ENCODE measurements at regions not wholly inside any gene's neighbourhood (a gene's known extent, or its start where the extent isn't known, plus 50 kb on each side); places are given as distances from the start of the nearest gene placed in this dataset.
"Not testable (repeated sequence)": the region's sequence is repeated elsewhere in the genome, so short reads cannot be mapped to it uniquely, and the experiment has no call there.

DNA sequence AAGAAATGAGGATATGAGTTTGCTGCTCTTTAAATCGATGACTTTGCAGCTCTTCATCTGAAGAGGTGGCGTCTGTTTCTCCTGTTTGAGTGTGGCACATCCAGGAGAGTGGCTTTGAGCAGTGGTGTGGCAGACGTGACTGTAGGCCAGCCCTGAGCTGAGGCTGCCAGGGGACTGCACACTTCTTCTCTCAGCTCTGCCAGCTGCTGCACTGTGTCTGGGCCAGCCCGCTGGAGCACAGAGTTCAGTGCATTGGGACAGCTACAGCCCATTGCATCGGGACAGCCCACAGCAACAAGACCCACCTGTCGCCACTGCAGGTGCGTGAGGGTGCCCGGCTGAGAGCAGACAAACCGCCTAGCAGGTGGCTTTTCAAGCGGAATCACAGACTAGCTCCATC is 3995.2 kb upstream of the TPTE start:
- H3K4me1 ChIP-seq (ENCODE audit: control insufficient read depth, insufficient read depth, low read length); CTCF ChIA-PET; H3K36me3 ChIP-seq (ENCODE audit: control insufficient read depth in 2 of 2, insufficient read depth in 1 of 2, low read length in 2 of 2); H3K27ac ChIP-seq (ENCODE audit: extremely low read depth, low read depth, low read length); H3K9me3 ChIP-seq (ENCODE audit: control insufficient read depth, insufficient read depth, low read depth, low read length); H3K4me3 ChIP-seq (ENCODE audit: low read depth, low read length); POLR2A ChIA-PET: not testable (repeated sequence)

DNA sequence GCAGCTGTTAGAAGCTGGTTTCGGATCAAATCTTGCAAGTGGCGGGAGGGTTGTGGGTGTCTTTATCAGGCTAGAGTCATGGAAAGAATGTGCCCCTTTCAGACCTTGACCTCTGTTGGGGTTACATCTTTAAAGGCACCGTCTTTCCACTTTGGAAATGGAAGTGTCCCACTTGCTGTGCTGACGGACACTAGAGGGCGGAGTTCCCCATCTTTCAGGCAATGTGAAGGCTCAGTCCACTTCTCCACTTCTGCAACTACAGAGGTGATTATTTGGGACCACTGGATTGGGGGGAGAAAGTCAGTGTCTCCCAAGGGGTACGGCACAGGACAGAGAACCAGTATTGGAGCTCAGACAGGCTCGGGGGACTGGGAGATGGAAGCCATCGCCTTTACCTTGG is 3990.7 kb upstream of the TPTE start:
- CTCF ChIA-PET; H3K36me3 ChIP-seq (ENCODE audit: control insufficient read depth in 2 of 2, insufficient read depth in 1 of 2, low read length in 2 of 2); H3K4me1 ChIP-seq (ENCODE audit: control insufficient read depth, insufficient read depth, low read length); H3K9me3 ChIP-seq (ENCODE audit: control insufficient read depth, insufficient read depth, low read depth, low read length); H3K4me3 ChIP-seq (ENCODE audit: low read depth, low read length); POLR2A ChIA-PET; H3K27ac ChIP-seq (ENCODE audit: extremely low read depth, low read depth, low read length): not testable (repeated sequence)

DNA sequence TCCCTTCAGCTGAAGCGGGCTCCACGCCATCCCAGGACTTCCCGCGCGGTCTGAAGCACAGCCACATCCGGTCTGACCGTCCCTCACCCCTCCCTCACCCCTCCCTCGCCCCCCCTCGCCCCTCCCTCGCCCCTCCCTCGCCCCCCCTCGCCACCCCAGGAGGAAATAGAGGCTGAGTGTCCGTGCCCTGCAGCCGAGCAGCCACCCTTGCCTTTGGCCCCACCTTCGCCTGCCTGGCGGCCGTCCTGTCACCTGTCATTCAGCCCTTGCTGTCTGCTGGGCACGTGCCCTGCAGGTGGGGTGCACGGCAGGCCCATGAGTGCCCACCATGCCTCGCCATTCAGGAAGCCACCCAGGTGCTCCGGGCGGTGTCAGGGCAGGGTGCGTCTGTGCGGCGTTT is 3988.1 kb upstream of the TPTE start:
- POLR2A ChIA-PET; CTCF ChIA-PET; H3K4me1 ChIP-seq (ENCODE audit: control insufficient read depth, insufficient read depth, low read length); H3K36me3 ChIP-seq (ENCODE audit: control insufficient read depth in 2 of 2, insufficient read depth in 1 of 2, low read length in 2 of 2); H3K9me3 ChIP-seq (ENCODE audit: control insufficient read depth, insufficient read depth, low read depth, low read length); H3K4me3 ChIP-seq (ENCODE audit: low read depth, low read length); H3K27ac ChIP-seq (ENCODE audit: extremely low read depth, low read depth, low read length): not testable (repeated sequence)

DNA sequence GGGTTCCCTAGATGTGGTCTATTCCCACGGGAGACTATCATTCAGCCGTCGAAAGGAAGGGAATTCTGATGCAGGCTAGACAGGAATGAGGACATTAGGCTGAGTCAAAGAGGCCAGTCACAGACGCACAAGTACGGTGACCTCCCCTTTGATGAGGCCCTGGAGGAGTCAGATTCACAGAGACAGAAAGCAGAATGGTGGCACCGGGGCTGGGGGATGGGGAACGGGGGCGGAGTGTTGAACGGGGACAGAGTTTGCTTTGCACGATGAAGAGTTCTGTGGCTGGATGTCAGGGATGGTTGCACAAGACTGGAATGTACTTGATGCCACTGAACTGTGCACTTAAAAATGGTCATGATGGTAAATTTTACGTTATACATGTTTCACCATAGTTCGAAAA is 3983.1 kb upstream of the TPTE start:
- H3K9me3 ChIP-seq (ENCODE audit: control insufficient read depth, insufficient read depth, low read depth, low read length); H3K36me3 ChIP-seq (ENCODE audit: control insufficient read depth in 2 of 2, insufficient read depth in 1 of 2, low read length in 2 of 2); CTCF ChIA-PET; POLR2A ChIA-PET; H3K27ac ChIP-seq (ENCODE audit: extremely low read depth, low read depth, low read length); H3K4me3 ChIP-seq (ENCODE audit: low read depth, low read length); H3K4me1 ChIP-seq (ENCODE audit: control insufficient read depth, insufficient read depth, low read length): not testable (repeated sequence)

DNA sequence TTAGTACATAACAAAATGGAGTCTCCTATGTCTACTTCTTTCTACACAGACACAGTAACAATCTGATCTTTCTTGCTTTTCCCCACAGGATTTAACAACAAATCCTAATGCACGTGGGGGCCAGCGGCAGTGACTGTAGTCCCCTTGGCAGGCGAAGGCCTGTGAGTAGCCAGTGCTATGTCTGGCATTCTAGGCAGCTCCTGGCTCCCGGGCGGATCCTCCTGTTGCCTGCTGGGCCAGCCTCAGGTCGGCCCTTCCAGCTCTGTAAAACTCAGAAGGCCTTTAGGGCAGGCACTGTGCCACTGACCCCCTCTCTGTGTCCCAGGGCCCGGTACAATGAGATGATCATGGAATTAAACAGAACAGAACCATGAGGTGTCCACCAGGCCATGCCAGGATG is 3981.7 kb upstream of the TPTE start:
- H3K4me1 ChIP-seq (ENCODE audit: control insufficient read depth, insufficient read depth, low read length); POLR2A ChIA-PET; H3K9me3 ChIP-seq (ENCODE audit: control insufficient read depth, insufficient read depth, low read depth, low read length); H3K36me3 ChIP-seq (ENCODE audit: control insufficient read depth in 2 of 2, insufficient read depth in 1 of 2, low read length in 2 of 2); CTCF ChIA-PET; H3K27ac ChIP-seq (ENCODE audit: extremely low read depth, low read depth, low read length); H3K4me3 ChIP-seq (ENCODE audit: low read depth, low read length): not testable (repeated sequence)

DNA sequence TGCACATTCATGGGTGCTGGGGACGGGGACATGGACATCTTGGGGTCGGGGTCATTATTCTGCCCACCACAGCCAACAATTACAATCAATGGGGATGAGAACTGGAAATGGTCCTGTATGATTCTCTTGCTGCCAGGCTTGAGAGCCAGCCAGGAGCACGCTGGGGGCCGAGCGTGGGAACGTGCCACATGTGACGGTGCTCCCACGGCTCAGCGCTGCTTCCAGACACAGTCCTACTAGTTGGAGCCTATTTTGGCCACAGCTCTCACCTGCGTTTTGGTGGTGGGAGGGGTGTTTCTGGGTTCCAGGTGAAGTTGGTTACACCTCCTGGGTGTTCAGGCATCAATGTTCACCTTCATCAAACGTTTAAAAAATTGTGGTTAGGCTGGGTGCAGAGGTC is 3980.3 kb upstream of the TPTE start:
- H3K36me3 ChIP-seq (ENCODE audit: control insufficient read depth in 2 of 2, insufficient read depth in 1 of 2, low read length in 2 of 2); H3K4me1 ChIP-seq (ENCODE audit: control insufficient read depth, insufficient read depth, low read length); H3K4me3 ChIP-seq (ENCODE audit: low read depth, low read length); H3K9me3 ChIP-seq (ENCODE audit: control insufficient read depth, insufficient read depth, low read depth, low read length); CTCF ChIA-PET; POLR2A ChIA-PET; H3K27ac ChIP-seq (ENCODE audit: extremely low read depth, low read depth, low read length): not testable (repeated sequence)

DNA sequence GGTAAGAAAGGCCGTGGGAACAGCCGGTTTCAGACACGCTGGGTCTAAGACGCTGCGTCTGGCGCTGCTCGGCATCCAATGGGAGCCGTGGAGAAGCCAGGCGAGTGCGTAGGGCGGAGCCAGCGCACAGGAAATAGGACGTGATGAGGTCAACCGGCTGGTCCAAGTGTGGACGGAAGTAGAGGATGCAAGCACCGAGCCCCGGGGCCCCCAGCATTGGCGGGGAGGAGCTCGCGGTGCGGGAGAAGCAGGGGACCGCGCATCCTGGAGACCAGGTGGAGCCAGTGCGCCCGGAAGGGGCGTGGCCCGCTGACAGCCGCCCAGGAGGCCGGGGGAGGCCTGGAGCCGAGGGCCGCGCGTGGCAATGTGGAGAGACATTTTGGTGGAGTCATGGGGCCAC is 3976.1 kb upstream of the TPTE start:
- H3K9me3 ChIP-seq (ENCODE audit: control insufficient read depth, insufficient read depth, low read depth, low read length); H3K36me3 ChIP-seq (ENCODE audit: control insufficient read depth in 2 of 2, insufficient read depth in 1 of 2, low read length in 2 of 2); H3K27ac ChIP-seq (ENCODE audit: extremely low read depth, low read depth, low read length); POLR2A ChIA-PET; CTCF ChIA-PET; H3K4me1 ChIP-seq (ENCODE audit: control insufficient read depth, insufficient read depth, low read length); H3K4me3 ChIP-seq (ENCODE audit: low read depth, low read length): not testable (repeated sequence)

DNA sequence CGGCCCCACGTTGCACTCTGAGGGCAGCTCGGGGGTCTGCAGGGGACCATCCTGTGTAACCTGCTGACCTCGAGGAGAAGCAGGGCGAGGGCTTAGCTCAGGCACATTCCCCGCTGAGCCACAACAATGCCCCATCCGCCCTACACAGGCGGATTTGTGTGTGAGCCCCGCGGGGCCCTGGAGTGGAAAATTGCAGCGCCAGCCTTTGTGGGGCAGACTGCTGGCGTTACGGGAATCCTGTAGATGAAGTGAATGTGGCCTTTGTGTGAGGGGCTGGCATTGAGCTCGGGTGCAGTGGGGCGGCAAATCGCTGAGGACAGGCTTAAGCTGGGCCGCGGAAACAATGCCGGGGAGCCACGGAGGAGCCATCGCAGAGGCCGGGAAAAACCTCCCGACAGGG is 3970.3 kb upstream of the TPTE start:
- POLR2A ChIA-PET; H3K9me3 ChIP-seq (ENCODE audit: control insufficient read depth, insufficient read depth, low read depth, low read length); CTCF ChIA-PET; H3K4me3 ChIP-seq (ENCODE audit: low read depth, low read length); H3K27ac ChIP-seq (ENCODE audit: extremely low read depth, low read depth, low read length); H3K4me1 ChIP-seq (ENCODE audit: control insufficient read depth, insufficient read depth, low read length); H3K36me3 ChIP-seq (ENCODE audit: control insufficient read depth in 2 of 2, insufficient read depth in 1 of 2, low read length in 2 of 2): not testable (repeated sequence)

DNA sequence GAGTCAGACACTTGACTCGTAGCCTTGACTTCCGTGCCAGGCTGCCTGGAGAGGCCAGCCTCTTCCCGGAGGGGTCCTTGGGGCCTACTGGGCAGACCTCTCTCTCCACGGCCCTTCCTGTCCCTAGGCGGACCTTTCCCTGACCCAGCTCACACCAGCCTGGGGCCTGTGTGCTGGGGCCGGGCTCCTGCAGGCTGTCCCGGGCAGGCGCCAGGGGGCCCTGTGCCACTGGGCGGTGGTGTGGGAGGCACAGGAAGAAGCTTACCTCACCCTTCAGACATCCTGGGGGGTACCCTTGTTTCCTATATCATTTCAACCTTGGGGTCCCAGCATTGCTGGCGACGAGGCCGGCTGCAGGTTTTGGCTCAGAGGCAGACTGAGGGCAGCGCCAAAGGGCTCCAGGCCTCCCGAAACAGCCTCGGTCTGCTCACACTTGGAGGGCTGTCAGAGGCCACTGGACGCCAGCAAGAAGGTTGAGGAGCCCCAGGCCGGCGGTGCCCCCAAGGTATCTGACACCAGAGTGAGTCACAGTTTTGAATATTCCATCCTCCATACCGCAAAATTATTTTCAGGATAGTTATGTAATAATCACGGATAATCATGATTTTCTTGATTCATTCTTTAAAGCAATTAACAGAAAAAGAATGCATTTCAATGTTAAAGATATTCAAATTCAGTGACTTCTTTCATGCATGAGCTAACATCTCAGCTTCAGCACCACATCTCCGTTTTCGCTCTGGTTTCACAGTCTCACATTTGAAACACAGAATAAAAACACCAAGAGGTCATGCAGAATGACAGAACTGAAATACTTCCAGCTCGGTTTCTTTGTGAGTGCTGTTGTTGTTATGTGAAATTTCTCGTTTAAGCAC is 3967.6 kb upstream of the TPTE start:
- H3K27ac ChIP-seq (ENCODE audit: extremely low read depth, low read depth, low read length); H3K4me1 ChIP-seq (ENCODE audit: control insufficient read depth, insufficient read depth, low read length); POLR2A ChIA-PET; CTCF ChIA-PET; H3K4me3 ChIP-seq (ENCODE audit: low read depth, low read length); H3K9me3 ChIP-seq (ENCODE audit: control insufficient read depth, insufficient read depth, low read depth, low read length); H3K36me3 ChIP-seq (ENCODE audit: control insufficient read depth in 2 of 2, insufficient read depth in 1 of 2, low read length in 2 of 2): not testable (repeated sequence)

DNA sequence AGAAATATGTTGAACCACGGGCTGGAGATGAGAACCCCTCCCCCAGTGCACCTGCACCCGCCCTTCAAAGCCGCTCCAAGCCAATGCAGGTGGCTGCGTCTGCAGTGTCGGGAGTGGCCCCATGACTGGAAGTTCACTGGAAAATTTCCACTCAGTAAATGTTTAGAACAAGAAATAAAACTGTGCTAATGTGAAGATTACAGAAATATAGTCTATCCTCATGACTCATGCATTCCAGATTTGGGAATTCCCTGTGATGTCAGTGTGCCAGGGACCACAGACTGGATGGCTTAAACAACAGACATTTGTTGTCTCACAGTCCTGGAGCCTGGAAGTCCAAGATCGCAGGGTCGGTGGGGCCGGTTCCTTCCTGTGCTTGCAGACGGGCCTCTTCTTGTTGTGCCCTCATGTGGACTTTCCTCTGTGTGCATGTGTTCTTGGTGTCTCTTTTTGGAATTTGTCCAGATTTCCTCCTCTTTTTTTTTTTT is 3967.0 kb upstream of the TPTE start:
- H3K27ac ChIP-seq (ENCODE audit: extremely low read depth, low read depth, low read length); POLR2A ChIA-PET; H3K9me3 ChIP-seq (ENCODE audit: control insufficient read depth, insufficient read depth, low read depth, low read length); CTCF ChIA-PET; H3K4me1 ChIP-seq (ENCODE audit: control insufficient read depth, insufficient read depth, low read length); H3K4me3 ChIP-seq (ENCODE audit: low read depth, low read length); H3K36me3 ChIP-seq (ENCODE audit: control insufficient read depth in 2 of 2, insufficient read depth in 1 of 2, low read length in 2 of 2): not testable (repeated sequence)

DNA sequence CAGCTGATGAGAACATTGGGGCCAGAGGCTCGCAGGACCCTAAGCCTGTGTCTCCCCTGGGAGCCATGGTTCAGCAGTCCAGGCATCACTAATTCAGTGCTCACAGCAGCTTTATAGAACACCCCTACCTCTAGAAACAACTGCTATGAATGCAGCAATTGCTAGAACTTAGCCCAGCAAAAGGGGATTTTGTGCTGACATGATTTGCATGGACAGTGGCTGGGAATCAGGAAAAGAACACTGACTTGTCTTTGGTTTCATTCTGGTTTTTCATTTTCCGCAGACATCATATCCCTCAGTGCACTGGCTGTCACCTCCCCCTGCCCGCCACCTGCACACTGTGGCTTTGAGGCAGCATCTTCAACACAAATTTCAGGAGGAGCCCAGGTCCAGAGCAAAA is 3964.9 kb upstream of the TPTE start:
- H3K9me3 ChIP-seq (ENCODE audit: control insufficient read depth, insufficient read depth, low read depth, low read length); H3K4me1 ChIP-seq (ENCODE audit: control insufficient read depth, insufficient read depth, low read length); H3K4me3 ChIP-seq (ENCODE audit: low read depth, low read length); H3K36me3 ChIP-seq (ENCODE audit: control insufficient read depth in 2 of 2, insufficient read depth in 1 of 2, low read length in 2 of 2); POLR2A ChIA-PET; CTCF ChIA-PET; H3K27ac ChIP-seq (ENCODE audit: extremely low read depth, low read depth, low read length): not testable (repeated sequence)

DNA sequence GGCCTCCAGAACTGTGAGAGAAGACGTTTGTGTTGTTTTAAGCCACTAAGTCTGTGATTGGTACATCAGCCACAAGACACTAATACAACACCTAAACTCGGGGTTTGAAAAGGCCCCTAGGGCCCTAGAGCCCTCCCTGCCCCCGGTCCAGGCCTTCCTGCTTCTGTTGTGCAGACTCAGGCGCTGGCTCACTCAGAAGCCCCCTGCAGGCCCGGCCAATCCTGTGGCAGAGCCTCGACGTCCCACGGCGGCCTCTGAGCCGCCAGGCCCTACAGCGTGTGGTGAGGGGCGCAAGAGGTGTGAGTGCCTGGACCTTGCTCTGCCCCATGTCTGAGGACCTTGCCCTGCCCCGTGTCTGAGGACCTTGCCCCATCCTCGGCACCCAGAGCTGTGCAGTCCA is 3964.0 kb upstream of the TPTE start:
- H3K36me3 ChIP-seq (ENCODE audit: control insufficient read depth in 2 of 2, insufficient read depth in 1 of 2, low read length in 2 of 2); H3K9me3 ChIP-seq (ENCODE audit: control insufficient read depth, insufficient read depth, low read depth, low read length); POLR2A ChIA-PET; H3K27ac ChIP-seq (ENCODE audit: extremely low read depth, low read depth, low read length); H3K4me3 ChIP-seq (ENCODE audit: low read depth, low read length); CTCF ChIA-PET; H3K4me1 ChIP-seq (ENCODE audit: control insufficient read depth, insufficient read depth, low read length): not testable (repeated sequence)
